MM.1S (cell line): ENCODE measurements at regions not wholly inside any gene's neighbourhood (a gene's known extent, or its start where the extent isn't known, plus 50 kb on each side); places are given as distances from the start of the nearest gene placed in this dataset.
"Not testable (repeated sequence)": the region's sequence is repeated elsewhere in the genome, so short reads cannot be mapped to it uniquely, and the experiment has no call there.

ENCODE experiments used
- EZH2 ChIP-seq: fragments of 300-600 bp; sonication (generic); optimal IDR thresholded peaks from 2 replicates; pipeline ENCODE3; 2017; ENCODE audit warnings: low read depth, mild to moderate bottlenecking, antibody characterized with exemption, low read length, mixed read lengths
- EZH2phosphoT487 ChIP-seq: fragments of 300-600 bp; sonication (generic); IDR thresholded peaks from 2 replicates; pipeline ENCODE4 v1.6.1; 2018; ENCODE audit warnings: antibody characterized with exemption, low read length
- TF ChIP-seq, protein P1 (sequence below): fragments of 300-600 bp; sonication (generic); IDR thresholded peaks from 2 replicates; pipeline ENCODE4 v1.5.1; 2016; ENCODE audit warnings: antibody characterized with exemption, low read length, mixed read lengths

DNA sequence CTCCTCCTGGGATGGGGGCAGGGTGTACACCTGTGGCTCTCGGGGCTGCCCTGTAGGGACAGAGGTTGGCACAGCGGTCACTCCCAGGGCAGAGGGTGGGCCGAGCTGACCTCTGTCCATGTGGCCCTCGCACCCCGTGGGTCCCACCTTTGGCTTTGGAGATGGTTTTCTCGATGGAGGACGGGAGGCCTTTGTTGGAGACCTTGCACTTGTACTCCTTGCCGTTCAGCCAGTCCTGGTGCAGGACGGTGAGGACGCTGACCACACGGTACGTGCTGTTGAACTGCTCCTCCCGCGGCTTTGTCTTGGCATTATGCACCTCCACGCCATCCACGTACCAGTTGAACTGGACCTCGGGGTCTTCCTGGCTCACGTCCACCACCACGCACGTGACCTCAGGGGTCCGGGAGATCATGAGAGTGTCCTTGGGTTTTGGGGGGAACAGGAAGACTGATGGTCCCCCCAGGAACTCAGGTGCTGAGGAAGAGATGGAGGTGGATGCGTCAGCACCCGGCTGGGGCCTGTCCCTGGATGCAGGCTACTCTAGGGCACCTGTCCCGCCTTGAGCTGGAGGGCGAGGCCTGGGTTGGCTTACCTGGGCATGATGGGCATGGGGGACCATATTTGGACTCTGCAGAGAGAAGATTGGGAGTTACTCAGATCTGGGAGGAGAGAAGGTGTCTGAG, 98.5 kb downstream of the TMEM121 start:
- TF ChIP-seq, protein P1, sequence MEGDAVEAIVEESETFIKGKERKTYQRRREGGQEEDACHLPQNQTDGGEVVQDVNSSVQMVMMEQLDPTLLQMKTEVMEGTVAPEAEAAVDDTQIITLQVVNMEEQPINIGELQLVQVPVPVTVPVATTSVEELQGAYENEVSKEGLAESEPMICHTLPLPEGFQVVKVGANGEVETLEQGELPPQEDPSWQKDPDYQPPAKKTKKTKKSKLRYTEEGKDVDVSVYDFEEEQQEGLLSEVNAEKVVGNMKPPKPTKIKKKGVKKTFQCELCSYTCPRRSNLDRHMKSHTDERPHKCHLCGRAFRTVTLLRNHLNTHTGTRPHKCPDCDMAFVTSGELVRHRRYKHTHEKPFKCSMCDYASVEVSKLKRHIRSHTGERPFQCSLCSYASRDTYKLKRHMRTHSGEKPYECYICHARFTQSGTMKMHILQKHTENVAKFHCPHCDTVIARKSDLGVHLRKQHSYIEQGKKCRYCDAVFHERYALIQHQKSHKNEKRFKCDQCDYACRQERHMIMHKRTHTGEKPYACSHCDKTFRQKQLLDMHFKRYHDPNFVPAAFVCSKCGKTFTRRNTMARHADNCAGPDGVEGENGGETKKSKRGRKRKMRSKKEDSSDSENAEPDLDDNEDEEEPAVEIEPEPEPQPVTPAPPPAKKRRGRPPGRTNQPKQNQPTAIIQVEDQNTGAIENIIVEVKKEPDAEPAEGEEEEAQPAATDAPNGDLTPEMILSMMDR: not testable (repeated sequence)
- not testable (repeated sequence) for TF ChIP-seq EZH2, EZH2phosphoT487
